ENCODE measurements at regions not wholly inside any gene's neighbourhood (a gene's known extent, or its start where the extent isn't known, plus 50 kb on each side); places are given as distances from the start of the nearest gene placed in this dataset.

DNA sequence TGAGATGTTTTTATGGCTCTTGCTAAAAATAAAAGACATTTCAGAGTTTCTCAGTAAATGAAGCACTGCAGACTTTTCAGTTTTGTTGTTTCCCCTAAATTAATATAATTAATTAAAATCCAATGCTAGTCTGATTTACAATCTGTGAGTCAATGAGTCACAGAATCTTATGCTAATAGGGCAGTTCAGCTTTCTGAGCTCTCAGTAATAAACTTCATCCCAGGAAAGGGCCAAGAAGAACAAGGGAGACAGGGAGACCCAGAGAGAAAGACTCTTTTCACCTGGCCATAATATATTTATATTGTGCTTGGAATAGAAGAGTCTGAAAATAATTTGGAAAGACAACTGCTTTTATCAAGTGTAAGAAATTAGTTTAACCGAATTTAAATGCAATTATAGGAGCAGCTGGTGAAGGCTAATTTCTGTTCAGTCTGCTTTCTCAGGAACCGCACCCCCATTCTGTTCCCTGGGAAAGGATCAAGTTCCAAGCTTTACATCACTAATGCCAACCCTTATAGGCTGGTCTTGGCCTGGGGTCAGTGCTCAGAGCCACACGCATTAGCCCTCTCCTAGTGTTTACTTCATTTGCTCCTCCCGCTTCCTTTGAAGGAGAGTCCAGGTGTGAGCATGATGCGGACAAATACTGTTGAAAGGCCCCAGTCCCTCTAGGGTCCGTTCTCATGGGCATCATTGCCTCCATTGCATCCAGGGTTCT is 145.6 kb downstream of the ZBTB18 start:
- no peaks in the 10 kb centered on the region for H3K27me3 ChIP-seq
- no peak for DNase-seq (ENCODE audit: low read depth in 1 of 2, low spot score in 1 of 2)
- no peak overlapping the region for H3K4me3 ChIP-seq
- no peak overlapping the region for H3K27ac ChIP-seq
- TF ChIP-seq, protein P1, sequence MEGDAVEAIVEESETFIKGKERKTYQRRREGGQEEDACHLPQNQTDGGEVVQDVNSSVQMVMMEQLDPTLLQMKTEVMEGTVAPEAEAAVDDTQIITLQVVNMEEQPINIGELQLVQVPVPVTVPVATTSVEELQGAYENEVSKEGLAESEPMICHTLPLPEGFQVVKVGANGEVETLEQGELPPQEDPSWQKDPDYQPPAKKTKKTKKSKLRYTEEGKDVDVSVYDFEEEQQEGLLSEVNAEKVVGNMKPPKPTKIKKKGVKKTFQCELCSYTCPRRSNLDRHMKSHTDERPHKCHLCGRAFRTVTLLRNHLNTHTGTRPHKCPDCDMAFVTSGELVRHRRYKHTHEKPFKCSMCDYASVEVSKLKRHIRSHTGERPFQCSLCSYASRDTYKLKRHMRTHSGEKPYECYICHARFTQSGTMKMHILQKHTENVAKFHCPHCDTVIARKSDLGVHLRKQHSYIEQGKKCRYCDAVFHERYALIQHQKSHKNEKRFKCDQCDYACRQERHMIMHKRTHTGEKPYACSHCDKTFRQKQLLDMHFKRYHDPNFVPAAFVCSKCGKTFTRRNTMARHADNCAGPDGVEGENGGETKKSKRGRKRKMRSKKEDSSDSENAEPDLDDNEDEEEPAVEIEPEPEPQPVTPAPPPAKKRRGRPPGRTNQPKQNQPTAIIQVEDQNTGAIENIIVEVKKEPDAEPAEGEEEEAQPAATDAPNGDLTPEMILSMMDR (IDR thresholded peaks at IDR 0.05; ENCODE audit: low read depth, low read length), result no peak
- H3K4me1 ChIP-seq (ENCODE audit: low read depth), result peaks cover 3% of the 10 kb centered on the region
- H3K9me3 ChIP-seq (ENCODE audit: low read depth), result no peaks in the 10 kb centered on the region
- H3K36me3 ChIP-seq, result no peaks in the 10 kb centered on the region

DNA sequence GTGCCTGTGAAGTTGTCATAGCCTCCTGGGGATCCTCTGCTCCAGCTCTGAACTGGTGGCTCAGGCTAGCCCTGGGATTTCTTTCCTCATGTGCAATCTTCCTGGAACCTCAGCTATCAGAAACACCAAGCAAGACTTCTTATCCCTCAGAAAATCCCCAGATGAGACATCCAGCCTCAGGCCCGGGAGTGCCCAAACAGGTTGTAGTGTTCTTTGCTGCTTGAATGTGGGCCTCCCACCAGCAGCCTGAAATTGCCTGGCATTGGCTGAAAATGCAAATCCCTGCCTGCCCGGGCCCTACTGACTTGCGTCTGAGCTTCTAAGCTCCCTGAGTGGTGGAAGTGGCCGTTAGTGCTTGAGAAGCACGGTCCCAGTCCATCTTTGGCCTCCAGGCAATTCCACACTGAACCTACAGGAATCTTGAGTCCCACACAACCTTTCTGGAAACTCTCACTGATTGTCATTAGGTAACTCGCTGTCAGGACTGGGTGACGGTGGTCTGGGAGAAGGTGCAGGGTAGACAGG is 146.8 kb downstream of the ZBTB18 start:
- Histone ChIP-seq H3K4me1 (ENCODE audit: low read depth) (peaks cover 3% of the 10 kb centered on the region), H3K4me3 (no peak overlapping the region), H3K27me3 (no peaks in the 10 kb centered on the region), H3K36me3 (no peaks in the 10 kb centered on the region), H3K27ac (no peak overlapping the region), H3K9me3 (ENCODE audit: low read depth) (no peaks in the 10 kb centered on the region)
- TF ChIP-seq, protein P1 (IDR thresholded peaks at IDR 0.05; ENCODE audit: low read depth, low read length), result no peak
- DNase-seq (ENCODE audit: low read depth in 1 of 2, low spot score in 1 of 2), result no peak

GRCh38 chr1:244199902-244200301 is 148.8 kb downstream of the ZBTB18 start:
- Histone ChIP-seq H3K4me1 (ENCODE audit: low read depth) (peaks cover 3% of the 10 kb centered on the region), H3K4me3 (no peak overlapping the region), H3K27ac (no peak overlapping the region), H3K36me3 (no peaks in the 10 kb centered on the region), H3K9me3 (ENCODE audit: low read depth) (no peaks in the 10 kb centered on the region), H3K27me3 (no peaks in the 10 kb centered on the region)
- DNase-seq (ENCODE audit: low read depth in 1 of 2, low spot score in 1 of 2), result no peak
- TF ChIP-seq, protein P1 (IDR thresholded peaks at IDR 0.05; ENCODE audit: low read depth, low read length), result no peak

- Histone ChIP-seq H3K27me3 (no peaks in the 10 kb centered on the region), H3K9me3 (ENCODE audit: low read depth) (no peaks in the 10 kb centered on the region), H3K27ac (no peak overlapping the region), H3K4me1 (ENCODE audit: low read depth) (peaks cover 3% of the 10 kb centered on the region), H3K36me3 (no peaks in the 10 kb centered on the region), H3K4me3 (no peak overlapping the region)
- TF ChIP-seq, protein P1 (IDR thresholded peaks at IDR 0.05; ENCODE audit: low read depth, low read length), result no peak
- DNase-seq (ENCODE audit: low read depth in 1 of 2, low spot score in 1 of 2), result no peak
Observed at GRCh38 chr1:244200596-244200995, 149.5 kb downstream of the ZBTB18 start.

- Histone ChIP-seq H3K27ac (no peak overlapping the region), H3K4me1 (ENCODE audit: low read depth) (peaks cover 3% of the 10 kb centered on the region), H3K4me3 (no peak overlapping the region), H3K9me3 (ENCODE audit: low read depth) (no peaks in the 10 kb centered on the region), H3K27me3 (no peaks in the 10 kb centered on the region), H3K36me3 (no peaks in the 10 kb centered on the region)
- TF ChIP-seq, protein P1 (IDR thresholded peaks at IDR 0.05; ENCODE audit: low read depth, low read length), result no peak
- DNase-seq (ENCODE audit: low read depth in 1 of 2, low spot score in 1 of 2), result no peak
Observed at GRCh38 chr1:244201750-244202149, 150.7 kb downstream of the ZBTB18 start.
